Tibial nerve (tissue), 3 donors: ENCODE measurements at regions not wholly inside any gene's neighbourhood (a gene's known extent, or its start where the extent isn't known, plus 50 kb on each side); places are given as distances from the start of the nearest gene placed in this dataset.

Experiments used
- POLR2A ChIP-seq, 2 donors: fragments of 450-650 bp; IDR thresholded peaks; one replicate each; pipeline ENCODE4 v1.6.1; 2017; ENCODE audit warnings: antibody characterized with exemption in 2 of 2, mild to moderate bottlenecking in 2 of 2, moderate library complexity in 2 of 2
- TF ChIP-seq, protein P1 (sequence below), 5 experiments: fragments of 200-600 bp in 3 of 5; fragments of 450-650 bp in 2 of 5; sonication (generic) in 3 of 5; IDR thresholded peaks; one replicate each; pipeline ENCODE4 v1.5.1; 2016 to 2019; ENCODE audit warnings: antibody characterized with exemption in 5 of 5, mild to moderate bottlenecking in 3 of 5, moderate library complexity in 2 of 5

DNA sequence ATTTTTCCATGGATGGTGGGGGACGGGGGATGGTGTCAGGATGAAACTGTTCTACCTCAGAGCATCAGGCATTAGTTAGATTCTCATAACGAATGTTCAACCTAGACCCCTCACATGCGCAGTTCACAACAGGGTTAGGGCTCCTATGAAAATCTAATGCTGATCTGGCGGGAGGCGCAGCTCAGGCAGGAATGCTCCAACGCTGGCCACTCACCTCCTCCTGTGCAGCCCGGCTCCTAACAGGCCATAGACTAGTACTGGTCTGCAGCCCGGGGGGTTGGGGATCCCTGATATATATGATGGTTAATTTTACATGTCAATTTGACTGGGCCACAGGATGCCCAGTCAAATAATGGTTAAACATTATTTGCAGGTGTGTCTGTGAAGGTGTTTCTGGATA, 199.0 kb upstream of the NR4A3 start:
- TF ChIP-seq, protein P1, sequence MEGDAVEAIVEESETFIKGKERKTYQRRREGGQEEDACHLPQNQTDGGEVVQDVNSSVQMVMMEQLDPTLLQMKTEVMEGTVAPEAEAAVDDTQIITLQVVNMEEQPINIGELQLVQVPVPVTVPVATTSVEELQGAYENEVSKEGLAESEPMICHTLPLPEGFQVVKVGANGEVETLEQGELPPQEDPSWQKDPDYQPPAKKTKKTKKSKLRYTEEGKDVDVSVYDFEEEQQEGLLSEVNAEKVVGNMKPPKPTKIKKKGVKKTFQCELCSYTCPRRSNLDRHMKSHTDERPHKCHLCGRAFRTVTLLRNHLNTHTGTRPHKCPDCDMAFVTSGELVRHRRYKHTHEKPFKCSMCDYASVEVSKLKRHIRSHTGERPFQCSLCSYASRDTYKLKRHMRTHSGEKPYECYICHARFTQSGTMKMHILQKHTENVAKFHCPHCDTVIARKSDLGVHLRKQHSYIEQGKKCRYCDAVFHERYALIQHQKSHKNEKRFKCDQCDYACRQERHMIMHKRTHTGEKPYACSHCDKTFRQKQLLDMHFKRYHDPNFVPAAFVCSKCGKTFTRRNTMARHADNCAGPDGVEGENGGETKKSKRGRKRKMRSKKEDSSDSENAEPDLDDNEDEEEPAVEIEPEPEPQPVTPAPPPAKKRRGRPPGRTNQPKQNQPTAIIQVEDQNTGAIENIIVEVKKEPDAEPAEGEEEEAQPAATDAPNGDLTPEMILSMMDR (IDR thresholded peaks at IDR 0.05), result no peak
- TF ChIP-seq POLR2A (IDR thresholded peaks at IDR 0.05), result no peak
